ENCODE measurements at regions not wholly inside any gene's neighbourhood (a gene's known extent, or its start where the extent isn't known, plus 50 kb on each side); places are given as distances from the start of the nearest gene placed in this dataset.

- H2AFZ ChIP-seq (ENCODE audit: low read depth, low read length) = no peak overlapping the region
These were observed 402.5 kb downstream of the STK39 start for GRCh38 chr2:167844714-167845530.

GRCh38 chr2:167843657-167844056 is 403.7 kb downstream of the STK39 start:
- H3K9me2 ChIP-seq (ENCODE audit: insufficient read depth, low read length) = no peaks in the 10 kb centered on the region
- no peak overlapping the region for H3K27ac ChIP-seq (ENCODE audit: low read length)
- H3K4me2 ChIP-seq (ENCODE audit: low read length) = no peak overlapping the region
- H3K9me3 ChIP-seq (ENCODE audit: low read length) = no peaks in the 10 kb centered on the region
- H3F3A ChIP-seq (ENCODE audit: insufficient read depth, low read length, poor library complexity, severe bottlenecking) = no peaks in the 10 kb centered on the region
- H3K4me3 ChIP-seq (ENCODE audit: low read length) = no peak overlapping the region
- H3K9ac ChIP-seq (ENCODE audit: low read length) = no peak overlapping the region
- H3K79me2 ChIP-seq (replicated peaks; ENCODE audit: insufficient read depth, low read length) = no peaks in the 10 kb centered on the region
- H2AFZ ChIP-seq (ENCODE audit: low read depth, low read length) = no peak overlapping the region
- H3K27me3 ChIP-seq (ENCODE audit: insufficient read depth, low read depth, low read length) = no peaks in the 10 kb centered on the region
- H3K36me3 ChIP-seq (ENCODE audit: insufficient read depth, low read length) = no peaks in the 10 kb centered on the region
- no peaks in the 10 kb centered on the region for H4K20me1 ChIP-seq (ENCODE audit: insufficient read depth)
- no peak for TF ChIP-seq TAF1 (IDR thresholded peaks at IDR 0.05; ENCODE audit: low read depth)
- TF ChIP-seq SMC3 (conservative IDR thresholded peaks at IDR 0.05; ENCODE audit: poor library complexity) = no peak
- TF ChIP-seq EP300 (conservative IDR thresholded peaks at IDR 0.05; ENCODE audit: poor library complexity, severe bottlenecking) = no peak
- TF ChIP-seq REST (IDR thresholded peaks at IDR 0.05; ENCODE audit: borderline replicate concordance) = no peak
- no peak for TF ChIP-seq MXI1 (conservative IDR thresholded peaks at IDR 0.05; ENCODE audit: poor library complexity, severe bottlenecking)
- no peak for TF ChIP-seq RAD21 (conservative IDR thresholded peaks at IDR 0.05)
- no peak for TF ChIP-seq EZH2 (IDR thresholded peaks at IDR 0.05; ENCODE audit: borderline replicate concordance, insufficient read depth, low read length, poor library complexity, severe bottlenecking)
- no peak for TF ChIP-seq POLR2AphosphoS5 (IDR thresholded peaks at IDR 0.05)

More at GRCh38 chr2:167844714-167845530, 402.5 kb downstream of the STK39 start:
- no peaks in the 10 kb centered on the region for H3K9me2 ChIP-seq (ENCODE audit: insufficient read depth, low read length)
- no peaks in the 10 kb centered on the region for H3K36me3 ChIP-seq (ENCODE audit: insufficient read depth, low read length)
- no peak overlapping the region for H3K9ac ChIP-seq (ENCODE audit: low read length)
- no peak overlapping the region for H3K27ac ChIP-seq (ENCODE audit: low read length)
- no peak overlapping the region for H3K4me3 ChIP-seq (ENCODE audit: low read length)
- no peaks in the 10 kb centered on the region for H3K27me3 ChIP-seq (ENCODE audit: insufficient read depth, low read depth, low read length)
- H3K4me2 ChIP-seq (ENCODE audit: low read length) = no peak overlapping the region
- no peaks in the 10 kb centered on the region for H3F3A ChIP-seq (ENCODE audit: insufficient read depth, low read length, poor library complexity, severe bottlenecking)
- no peaks in the 10 kb centered on the region for H3K79me2 ChIP-seq (replicated peaks; ENCODE audit: insufficient read depth, low read length)
- TF ChIP-seq MXI1 (conservative IDR thresholded peaks at IDR 0.05; ENCODE audit: poor library complexity, severe bottlenecking) (no peak), EP300 (conservative IDR thresholded peaks at IDR 0.05; ENCODE audit: poor library complexity, severe bottlenecking) (no peak), EZH2 (IDR thresholded peaks at IDR 0.05; ENCODE audit: borderline replicate concordance, insufficient read depth, low read length, poor library complexity, severe bottlenecking) (no peak), REST (IDR thresholded peaks at IDR 0.05; ENCODE audit: borderline replicate concordance) (no peak), TAF1 (IDR thresholded peaks at IDR 0.05; ENCODE audit: low read depth) (no peak), CTCF (IDR thresholded peaks at IDR 0.05; ENCODE audit: poor library complexity, severe bottlenecking) (no peak), POLR2AphosphoS5 (IDR thresholded peaks at IDR 0.05) (no peak), SMC3 (conservative IDR thresholded peaks at IDR 0.05; ENCODE audit: poor library complexity) (no peak), RAD21 (conservative IDR thresholded peaks at IDR 0.05) (no peak)
- no peaks in the 10 kb centered on the region for H3K9me3 ChIP-seq (ENCODE audit: low read length)
- no peaks in the 10 kb centered on the region for H4K20me1 ChIP-seq (ENCODE audit: insufficient read depth)

All from neural cell (in vitro differentiated cells).